ENCODE measurements at regions not wholly inside any gene's neighbourhood (a gene's known extent, or its start where the extent isn't known, plus 50 kb on each side); places are given as distances from the start of the nearest gene placed in this dataset.

DNA sequence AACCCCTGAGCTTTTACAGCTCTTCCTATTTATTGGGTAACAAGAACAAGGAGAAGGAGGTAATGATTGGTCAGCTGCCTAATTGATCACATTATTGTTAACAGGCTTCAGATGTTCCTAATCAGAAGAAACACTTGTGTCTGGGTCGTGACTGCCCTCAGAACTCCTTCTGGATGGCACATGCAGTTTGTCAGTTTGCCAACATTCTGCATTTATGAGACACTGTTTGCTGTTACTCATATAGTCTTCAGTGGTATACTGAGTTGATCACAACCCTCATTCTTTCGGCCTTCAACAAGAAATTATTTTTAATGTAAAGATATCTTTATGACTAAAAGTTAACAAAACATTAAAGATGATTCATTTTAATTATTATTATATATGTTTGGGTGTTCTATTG lies 95.7 kb upstream of the DOCK10 start (continued):
- no peak for TF ChIP-seq ETV5 (CRISPR knock-in tag; IDR thresholded peaks at IDR 0.05; ENCODE audit: borderline replicate concordance)
- TF ChIP-seq MYPOP (CRISPR knock-in tag; IDR thresholded peaks at IDR 0.05), result no peak
- TF ChIP-seq ZNF564 (CRISPR knock-in tag; IDR thresholded peaks at IDR 0.05), result no peak
- TF ChIP-seq ZMYM4 (CRISPR knock-in tag; IDR thresholded peaks at IDR 0.05), result no peak
- no peak for TF ChIP-seq SATB2 (CRISPR knock-in tag; IDR thresholded peaks at IDR 0.05)
- no peak for TF ChIP-seq RFXANK (CRISPR knock-in tag; IDR thresholded peaks at IDR 0.05)

GRCh38 chr2:225136552-225136951 lies 94.3 kb upstream of the DOCK10 start:
- ATAC-seq (no peak), FAIRE-seq (no peak), DNase-seq (ENCODE audit: low spot score) (no peak)
- Histone ChIP-seq H3K4me2 (ENCODE audit: low read depth, low read length) (no peak overlapping the region), H4K20me1 (ENCODE audit: insufficient read depth, low read length) (no peaks in the 10 kb centered on the region), H3K36me3 (replicated peaks in 1 of 2; ENCODE audit: control insufficient read depth in 1 of 2, insufficient read depth in 2 of 2, low read length in 2 of 2) (no peaks in the 10 kb centered on the region), H3K9me3 (ENCODE audit: low read length) (no peaks in the 10 kb centered on the region), H2AFZ (ENCODE audit: low read length) (no peak overlapping the region), H3K9ac (ENCODE audit: insufficient read depth, low read depth, low read length) (no peak overlapping the region), H3K79me2 (ENCODE audit: insufficient read depth, low read length) (no peaks in the 10 kb centered on the region), H3K27ac (ENCODE audit: extremely low read length, insufficient read depth, low read length) (no peak overlapping the region), H3K27me3 (ENCODE audit: control insufficient read depth in 1 of 2, insufficient read depth in 2 of 2, low read length in 2 of 2) (no peaks in the 10 kb centered on the region), H3K4me3 (replicated peaks in 1 of 3; ENCODE audit: insufficient read depth in 1 of 3, low read depth in 2 of 3, low read length in 3 of 3) (no peak overlapping the region), H3K4me1 (ENCODE audit: insufficient read depth, low read length) (no peaks in the 10 kb centered on the region)
- ChIA-PET CTCF (ENCODE audit: low intra/inter-chr PET ratio, low total read pairs) (no interaction called here), POLR2A (no interaction called here)
- intact Hi-C loops (cut with micrococcal nuclease; ENCODE audit: unreplicated experiment) (no loop called here), in situ Hi-C loops (cut with HindIII; ENCODE audit: extremely low pct_ligation_motif_present, low pct_unique_long_range_greater_than_20kb) (no loop called here)
- WGBS (ENCODE audit: low lambda C conversion rate), result 5% methylated on average over 1 of the region's 1 CpG
- BruUV-seq (replicated peaks), result no TSS peak
- TF ChIP-seq MAFK (conservative IDR thresholded peaks at IDR 0.05 in 1 of 2, IDR thresholded peaks at IDR 0.05 in 1 of 2; ENCODE audit: low read length in 2 of 2), result peak; percentile 36 to 37; a peak in 1 of 4 replicates
- TF ChIP-seq, protein P1, sequence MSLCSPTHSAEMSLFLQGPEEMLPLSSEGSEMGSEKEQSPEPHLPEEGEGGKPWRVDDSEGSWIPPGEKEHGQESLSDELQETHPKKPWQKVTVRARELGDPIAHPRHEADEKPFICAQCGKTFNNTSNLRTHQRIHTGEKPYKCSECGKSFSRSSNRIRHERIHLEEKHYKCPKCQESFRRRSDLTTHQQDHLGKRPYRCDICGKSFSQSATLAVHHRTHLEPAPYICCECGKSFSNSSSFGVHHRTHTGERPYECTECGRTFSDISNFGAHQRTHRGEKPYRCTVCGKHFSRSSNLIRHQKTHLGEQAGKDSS (CRISPR knock-in tag; IDR thresholded peaks at IDR 0.05; ENCODE audit: borderline replicate concordance, low read depth), result no peak
- peak; percentile 42; the same call in 1 of the 2 replicates for TF ChIP-seq MAFF (IDR thresholded peaks at IDR 0.05; ENCODE audit: low read depth, low read length)
